NCI-H1105 treated with DMSO at 0.1 percent for 48 hours (cell line): ENCODE measurements at regions not wholly inside any gene's neighbourhood (a gene's known extent, or its start where the extent isn't known, plus 50 kb on each side); places are given as distances from the start of the nearest gene placed in this dataset.
A peak's percentile ranks its signal among the peaks of the same experiment; 100 is the strongest.

Experiments used
- DNase-seq: peaks from one replicate; lab custom pipeline; 2025; lab: John Stamatoyannopoulos, UW

DNA sequence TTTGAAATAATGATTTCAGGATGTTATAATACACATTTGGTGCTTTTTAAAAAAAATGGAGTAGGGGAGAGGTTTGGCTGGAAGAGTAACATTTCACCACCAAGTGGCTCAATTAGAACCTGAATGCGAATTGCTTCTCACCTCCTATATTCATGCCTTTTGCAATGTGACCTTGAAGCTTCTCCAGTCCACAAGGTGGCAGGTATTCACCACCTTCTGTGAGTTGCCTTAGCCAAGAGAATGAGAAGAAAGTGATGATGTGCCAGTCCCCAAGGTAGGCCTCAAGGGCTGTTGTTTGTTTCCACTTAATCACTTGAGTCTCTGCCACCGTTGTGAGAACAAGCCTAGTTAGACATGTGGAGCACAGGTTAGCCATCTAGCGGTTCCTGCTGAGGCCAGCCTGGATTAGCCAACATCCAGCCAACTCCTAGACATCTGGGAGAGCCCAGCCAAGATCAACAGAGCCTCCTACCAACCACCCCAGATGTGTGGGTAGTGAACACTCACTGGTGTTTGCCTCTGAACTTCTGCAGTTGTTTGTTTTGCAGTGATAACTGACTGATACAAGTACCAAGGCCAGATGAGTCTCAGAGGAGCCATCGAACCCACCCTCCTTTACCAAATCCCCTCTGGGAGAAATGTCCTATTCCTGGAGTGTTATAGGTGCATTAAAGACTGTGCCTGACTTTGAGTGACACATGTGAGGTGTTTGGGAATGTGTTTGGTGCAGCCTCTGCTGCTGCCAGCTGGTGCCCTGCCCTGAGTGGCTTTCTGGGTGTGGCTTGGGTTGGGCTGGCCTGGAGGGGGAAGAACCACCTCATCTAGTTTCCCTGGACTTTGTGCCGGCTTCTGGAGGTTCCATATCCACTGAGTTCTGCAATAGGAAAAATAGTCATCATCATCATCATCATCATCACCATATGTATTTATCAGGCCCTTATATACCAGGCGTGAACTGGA, 132.5 kb upstream of the RFLNA start:
- no peak for DNase-seq

DNA sequence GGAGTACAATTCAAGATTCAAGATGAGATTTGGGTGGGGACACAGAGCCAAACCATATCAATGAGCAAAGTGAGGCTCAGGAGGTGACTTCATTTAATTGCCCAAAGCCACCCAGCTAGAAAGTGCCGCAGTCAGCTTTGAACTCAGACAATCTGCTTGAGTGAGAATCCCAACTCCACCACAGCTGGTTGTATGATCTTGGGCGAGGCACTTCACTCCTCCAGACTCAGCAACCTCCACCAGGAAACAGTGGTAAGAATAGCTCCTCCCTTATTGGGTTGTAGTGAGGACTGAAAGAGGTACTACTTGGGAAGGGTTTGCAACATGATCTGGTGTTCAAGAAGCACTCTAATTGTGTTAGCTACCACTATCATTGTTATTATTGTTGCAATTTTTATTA, 129.2 kb upstream of the RFLNA start:
- no peak for DNase-seq

DNA sequence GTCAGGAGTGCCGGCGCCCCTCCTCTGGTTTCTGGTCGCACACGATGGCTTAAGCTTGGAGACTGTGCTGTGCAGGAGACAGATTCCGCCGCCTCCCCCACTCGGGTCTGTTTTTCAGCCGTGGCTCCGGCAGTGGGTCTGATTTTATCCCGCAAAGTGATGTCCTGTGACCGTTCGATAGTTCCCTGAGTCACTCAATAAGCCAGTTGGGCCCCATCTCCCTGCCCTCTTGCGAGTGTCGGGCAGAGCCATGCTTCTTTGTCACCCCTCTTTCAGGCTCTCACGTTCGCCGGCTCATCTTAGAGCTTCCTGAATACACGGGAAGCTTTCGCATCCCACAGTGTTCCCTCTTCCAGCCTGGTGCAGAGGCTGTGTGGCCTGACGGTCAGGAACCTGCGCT, 127.8 kb upstream of the RFLNA start:
- DNase-seq = no peak

DNA sequence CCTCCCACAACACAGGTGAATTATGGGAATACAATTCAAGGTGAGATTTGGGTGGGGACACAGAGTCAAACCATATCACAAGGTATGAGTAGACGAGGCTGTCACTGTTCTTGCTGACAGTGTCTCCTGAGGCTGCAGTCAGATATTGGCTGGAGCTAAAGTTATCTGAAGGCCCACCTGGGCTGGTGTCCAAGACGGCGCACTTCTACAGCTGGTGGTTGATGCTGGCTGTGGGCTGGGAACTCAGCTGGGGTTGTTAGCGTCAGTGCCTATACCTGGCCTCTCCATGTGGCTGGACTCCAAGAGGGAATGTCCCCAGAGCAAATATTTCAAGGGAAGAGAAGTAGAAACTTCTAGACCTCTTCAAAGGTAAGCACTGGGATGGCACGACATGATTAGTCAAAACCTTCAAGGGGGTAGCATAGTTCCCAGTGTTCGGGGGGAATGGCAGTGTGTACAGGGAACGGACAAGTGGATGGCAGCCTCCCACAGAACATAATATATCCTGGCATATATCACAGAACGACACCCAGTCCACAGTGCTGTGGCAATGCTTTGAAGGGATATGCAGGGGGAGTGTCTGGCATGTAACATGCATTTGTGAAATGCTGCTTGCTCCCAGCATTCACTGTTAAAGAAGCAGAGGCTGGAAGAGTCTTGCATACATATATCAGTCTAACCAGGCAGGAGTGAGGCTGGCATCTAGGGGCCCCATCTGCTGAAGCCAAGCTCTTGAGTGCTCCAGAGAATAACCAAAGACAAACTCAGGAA, 126.7 kb upstream of the RFLNA start:
- no peak for DNase-seq

DNA sequence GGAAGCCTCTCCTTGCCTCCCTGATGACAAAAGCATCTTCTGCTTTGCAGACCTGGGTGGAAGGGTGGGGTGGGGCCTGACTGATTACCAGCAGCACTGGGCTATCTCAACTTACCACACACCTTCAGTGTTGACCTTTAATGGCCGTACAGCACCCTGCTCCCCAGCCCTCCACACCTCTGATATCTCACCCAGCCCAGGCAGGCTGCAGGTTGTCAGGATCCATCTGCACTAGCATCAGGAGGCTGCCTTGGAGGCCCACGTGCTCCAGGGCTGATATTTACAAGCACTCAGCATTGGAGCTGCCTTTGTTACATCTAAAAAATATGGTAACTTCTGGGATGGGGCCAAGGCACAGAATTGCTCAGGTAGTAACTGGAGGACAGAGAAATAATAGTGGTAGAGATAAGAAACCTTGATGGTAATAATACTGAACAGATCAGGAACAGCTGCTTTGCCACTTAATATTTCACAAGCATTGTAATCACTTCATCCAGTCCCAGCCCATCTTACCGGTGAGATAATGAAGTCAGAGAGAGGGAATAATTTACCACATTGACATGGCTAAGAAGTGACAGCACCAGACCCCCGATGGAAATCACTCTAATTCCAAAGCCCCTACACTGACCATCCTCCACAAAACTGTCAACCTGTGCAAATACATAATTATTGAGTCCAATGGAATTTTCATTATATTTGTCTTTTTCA, 125.2 kb upstream of the RFLNA start:
- DNase-seq = peak; percentile 23

DNA sequence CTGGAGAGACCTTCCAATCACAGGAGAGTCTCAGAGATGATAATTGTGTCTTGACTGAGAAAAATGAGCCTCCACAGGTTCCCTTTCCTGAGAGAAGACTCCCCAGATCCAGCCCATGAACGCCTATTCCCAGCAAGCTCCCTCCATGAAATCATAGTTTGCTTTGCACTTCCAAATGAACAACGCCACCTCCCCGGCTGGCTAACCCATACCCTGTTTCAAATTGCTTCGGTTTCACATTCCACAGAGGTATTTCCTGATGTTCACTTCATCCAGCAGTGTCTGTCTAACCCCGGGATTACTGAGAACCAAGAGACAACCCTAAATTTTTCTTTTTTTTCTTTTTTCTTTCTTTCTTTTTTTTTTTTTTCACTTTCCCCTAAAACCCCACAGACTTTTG, 124.1 kb upstream of the RFLNA start:
- DNase-seq = no peak

DNA sequence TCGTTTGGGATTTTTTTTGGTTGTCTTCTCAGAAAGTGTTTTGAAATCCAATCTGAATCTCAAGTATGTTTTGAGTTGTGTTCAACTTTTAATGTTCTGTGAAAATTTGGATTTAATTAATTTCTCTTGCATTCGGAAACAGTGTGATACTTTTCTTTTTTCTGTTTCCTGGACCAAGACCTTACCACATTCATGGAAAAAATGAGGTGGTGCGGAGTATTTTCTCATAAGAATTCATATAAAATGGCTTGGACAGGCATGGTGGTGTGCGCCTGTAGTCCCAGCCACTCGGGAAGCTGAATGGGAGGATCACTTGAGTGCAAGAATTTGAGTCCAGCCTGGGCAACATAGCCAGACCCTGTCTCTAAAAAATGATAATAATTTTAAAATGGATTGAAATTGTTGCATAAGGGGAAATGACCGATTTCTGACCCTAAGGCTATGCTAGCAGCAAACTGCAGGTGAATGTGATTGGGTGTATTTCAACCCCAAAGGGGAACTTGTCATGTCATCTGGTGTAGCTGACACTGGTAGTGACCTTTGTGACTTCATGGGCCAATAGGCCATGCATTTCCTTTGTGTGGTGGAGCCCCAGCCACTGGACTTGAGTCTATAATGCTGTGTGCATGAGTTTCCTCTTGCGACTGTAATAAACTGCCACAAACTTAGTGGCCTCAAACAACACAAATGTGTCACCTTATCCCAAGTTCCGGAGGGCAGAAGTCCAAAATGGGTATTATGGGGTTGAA, 123.5 kb upstream of the RFLNA start:
- no peak for DNase-seq

DNA sequence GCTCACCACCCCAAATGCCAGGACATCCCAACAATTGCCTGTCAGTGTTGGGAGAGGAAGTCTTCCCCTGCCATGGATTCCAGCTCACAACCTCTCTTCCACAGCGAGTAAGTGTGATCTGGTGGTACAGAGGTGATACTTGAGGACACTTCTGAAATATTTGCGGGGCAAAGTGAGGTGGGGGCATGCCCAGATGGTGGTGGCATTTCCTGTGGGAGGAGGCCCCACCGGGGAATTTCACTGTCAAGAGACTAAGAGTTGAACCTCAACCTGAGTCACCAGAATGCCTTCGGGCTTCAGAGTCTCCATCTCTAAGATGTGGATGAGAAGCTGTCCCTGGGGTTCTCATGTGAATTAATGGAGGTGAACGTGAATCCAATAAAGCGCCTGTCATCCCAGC, 122.3 kb upstream of the RFLNA start:
- no peak for DNase-seq

DNA sequence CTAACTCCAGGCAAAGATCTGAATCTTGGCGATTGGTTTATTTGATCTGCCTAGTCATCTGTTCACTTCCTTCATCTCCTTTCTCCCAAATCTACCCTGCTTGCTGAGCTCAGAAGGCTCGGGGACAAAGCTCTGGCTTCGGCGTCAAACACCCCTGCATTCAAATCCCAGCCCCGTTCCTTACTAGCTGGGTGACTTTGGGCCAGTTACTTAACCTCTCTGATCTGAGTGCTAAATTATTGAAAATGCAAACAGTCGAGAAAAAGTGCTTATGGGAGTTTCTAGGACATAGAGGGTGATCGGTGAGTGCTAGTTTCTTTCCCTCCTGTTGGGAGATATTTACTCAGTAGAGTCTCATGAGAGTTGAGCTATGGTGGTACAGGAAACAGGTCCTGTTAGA, 121.2 kb upstream of the RFLNA start:
- DNase-seq = no peak

DNA sequence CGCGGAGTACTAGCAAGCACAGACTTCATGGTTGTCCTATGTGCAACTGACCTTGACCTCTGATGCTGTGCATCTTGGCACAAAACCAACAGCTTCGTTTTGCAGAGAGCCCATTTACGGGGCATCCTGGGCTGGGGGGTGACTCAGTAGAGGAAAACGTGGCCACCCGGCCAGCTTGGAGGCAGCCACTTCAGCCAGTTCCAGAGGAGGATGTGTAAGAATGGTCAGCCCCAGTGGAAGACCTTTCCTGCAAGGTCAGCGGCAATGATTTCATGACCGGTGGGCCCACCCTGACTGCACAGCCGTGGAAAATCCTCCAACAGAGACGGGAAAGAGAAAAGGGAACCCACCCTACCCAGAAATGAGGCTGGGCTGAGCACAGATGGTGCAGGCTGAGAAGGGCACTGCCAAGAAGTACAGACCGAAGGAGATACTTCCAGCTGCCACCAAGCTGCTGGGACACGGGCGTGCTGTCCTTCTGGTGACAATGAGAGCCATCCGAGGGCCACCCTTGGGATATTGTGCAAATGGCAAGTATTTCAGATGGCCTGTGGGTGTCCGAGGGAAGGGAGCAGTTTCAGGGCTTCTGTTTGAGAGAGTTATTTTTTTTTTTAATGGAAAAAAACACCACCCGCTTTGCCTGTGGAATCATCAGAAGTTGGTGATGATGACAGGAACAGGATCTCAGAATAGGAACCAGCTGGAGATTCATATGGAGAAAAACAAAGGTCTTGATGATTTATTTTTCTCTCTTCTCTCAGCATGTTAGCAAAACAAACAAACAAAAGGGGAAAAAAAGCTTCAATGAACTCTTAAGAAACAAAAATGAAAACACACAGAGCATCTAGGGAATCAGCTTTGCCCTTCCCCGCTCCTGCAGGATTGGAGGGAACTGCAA, 120.2 kb upstream of the RFLNA start:
- no peak for DNase-seq

DNA sequence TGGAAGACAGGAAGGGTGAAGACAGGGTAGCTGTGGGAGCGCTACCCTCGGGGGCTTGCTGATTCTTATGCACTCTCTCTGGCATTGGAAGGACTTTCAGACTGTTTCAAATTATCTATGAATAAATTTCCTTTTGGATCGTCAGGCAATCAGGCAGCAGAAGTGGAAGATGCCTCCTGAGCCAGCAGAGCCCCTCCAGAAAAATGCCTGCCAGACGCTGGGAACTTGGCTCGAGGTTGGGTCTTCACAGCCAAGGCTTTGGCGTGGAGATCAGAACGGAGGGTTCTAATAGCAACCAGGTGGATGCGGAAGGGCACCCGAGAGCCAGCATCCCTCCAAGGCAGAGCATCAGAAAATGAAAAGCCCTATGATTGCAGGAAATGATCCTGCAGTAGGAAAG, 119.2 kb upstream of the RFLNA start:
- DNase-seq = peak; percentile 30

DNA sequence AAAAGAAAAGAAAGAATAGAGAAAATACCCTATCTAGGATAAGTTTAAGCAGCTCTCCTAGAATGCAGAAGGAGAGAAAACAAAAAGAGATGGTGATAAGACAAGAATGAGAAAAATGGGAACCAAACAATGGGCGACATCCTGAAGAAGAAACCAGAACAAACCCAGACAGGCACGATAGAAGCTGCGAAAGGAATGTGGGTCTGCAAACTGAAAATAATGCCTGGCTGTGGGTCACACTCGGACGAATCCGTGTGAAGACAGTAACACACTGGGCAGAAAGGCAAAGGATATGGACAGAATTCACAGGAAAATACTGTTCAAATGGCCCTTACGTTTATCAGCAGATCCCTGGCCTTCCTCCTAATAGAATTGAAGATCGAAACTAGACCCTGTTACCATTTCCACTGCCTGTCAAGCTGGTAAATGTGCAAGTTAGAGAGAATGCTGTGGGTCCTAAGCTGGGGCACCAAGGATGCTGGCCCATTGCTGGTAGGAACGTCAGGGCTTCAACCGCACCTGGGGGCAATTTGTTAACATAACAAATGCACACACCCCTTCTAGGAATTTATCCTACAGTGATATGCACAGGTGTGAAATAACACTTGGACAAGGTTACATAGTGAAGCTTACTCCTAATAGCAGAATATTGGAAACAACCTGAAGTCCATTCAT, 117.5 kb upstream of the RFLNA start:
- no peak for DNase-seq

DNA sequence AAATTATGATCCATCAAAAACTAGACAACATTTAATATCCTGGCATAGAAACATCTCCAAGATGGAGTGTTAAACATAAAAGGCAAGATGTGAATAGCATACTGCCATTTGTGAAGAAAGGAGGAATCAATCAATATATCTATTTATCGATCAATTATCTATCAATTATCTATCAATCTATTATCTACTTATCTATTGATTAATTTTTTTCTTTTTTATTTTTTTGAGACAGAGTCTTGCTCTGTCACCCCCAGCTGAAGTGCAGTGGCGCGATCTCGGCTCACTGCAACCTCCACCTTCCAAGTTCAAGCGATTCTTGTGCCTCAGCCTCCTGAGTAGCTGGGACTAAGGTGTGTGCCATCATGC, 117.0 kb upstream of the RFLNA start:
- no peak for DNase-seq

DNA sequence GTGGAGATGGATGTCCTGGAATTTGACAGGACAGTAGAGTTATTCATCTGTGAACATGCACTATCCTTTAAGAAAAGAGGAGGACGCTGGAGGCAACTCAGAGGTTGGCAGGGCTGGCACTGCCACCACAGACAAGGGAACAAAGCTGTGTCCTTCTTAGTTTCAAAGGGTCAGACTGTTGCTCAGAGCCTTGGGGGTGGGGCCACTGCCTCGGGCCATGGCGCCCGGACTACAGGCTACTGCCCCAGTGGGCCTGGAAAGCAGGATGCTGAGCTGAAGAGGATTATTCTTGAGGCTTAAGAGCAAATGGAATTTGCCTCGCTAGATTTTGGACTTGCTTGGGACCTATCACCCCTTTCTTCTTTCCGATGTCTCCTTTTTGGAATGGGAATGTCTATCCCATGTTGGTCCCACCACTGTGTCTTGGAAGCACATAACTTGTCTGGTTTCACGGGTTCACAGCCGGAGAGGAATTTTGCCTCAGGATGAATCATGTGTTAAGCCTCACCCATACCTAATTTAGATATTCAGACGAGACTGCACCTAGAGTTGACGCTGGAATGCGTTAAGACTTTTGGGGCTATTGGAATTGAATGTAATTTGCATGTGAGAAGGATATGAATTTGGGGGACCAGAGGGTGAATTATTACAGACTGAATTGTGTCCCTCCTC, 114.8 kb upstream of the RFLNA start:
- no peak for DNase-seq

DNA sequence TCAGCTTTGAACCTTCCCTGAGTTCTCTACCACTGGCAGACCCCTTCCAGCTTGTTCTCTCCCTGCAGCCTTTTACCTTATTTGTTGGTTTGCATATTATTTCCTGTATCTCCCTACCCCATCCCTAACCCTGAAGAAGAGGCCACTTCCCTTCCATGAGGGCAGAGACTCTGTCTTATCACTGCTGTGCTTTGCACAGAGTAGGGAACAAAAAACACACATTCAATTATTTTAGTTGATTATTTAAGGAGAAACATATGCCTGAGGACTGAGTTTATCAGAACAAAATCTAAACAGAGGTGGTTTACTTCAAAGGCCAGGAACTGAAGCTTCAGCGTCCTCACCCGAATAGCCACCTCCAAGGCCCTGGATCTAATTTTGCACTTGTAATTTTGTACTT, 111.7 kb upstream of the RFLNA start:
- no peak for DNase-seq

DNA sequence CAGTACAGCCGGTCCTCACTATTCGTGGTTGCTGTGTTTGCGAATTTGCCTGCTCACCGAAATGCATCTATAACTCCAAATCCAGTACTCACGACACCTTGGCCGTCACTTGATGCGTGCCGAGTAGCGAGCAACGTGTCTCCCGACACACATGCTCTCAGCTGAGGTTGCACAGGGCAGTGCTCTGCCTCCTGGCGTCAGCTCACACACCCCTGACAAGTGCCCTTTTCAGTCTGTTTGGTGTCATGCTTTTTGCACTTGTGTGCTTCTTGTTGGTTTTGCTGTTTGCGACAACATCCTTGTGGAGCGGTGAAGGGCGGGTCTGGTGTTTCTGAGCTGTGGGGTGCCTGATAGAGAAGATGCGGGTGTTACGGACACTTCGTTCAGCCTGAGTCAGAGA, 110.4 kb upstream of the RFLNA start:
- DNase-seq = no peak

DNA sequence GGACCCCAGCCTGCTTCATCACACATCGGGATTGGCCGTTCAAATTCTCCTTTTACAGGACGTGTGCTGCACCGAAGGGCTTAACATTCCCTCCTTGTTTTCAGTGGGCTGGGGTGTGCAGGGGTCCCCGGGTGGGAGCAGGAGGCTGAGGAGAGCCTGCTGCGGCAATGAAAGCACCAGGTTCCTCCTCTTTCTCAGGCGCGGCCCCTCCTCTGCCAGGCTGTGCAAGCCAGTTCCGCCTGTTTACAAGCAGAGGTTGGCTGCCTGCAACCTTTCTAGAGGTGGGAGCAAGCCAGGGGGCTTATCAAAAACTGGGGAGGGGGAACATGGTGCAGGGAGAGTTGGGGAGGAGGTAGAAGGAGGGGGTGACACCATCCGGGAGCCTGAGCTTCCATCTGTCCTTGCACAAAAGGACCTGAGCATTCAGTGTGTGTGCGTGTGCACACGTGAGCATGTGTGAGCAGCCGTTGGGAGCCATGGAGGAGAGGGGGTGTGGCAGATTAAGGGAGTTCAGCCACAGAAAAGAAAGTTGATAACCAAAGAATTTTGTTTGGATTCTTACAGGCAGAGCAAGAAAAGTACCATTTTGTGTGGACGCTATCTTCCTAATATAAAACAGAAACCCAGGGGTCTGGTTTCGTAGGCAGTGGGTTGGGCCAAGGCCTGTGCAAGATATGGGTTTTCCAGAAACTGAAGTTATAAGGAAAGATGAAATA, 108.8 kb upstream of the RFLNA start:
- no peak for DNase-seq

DNA sequence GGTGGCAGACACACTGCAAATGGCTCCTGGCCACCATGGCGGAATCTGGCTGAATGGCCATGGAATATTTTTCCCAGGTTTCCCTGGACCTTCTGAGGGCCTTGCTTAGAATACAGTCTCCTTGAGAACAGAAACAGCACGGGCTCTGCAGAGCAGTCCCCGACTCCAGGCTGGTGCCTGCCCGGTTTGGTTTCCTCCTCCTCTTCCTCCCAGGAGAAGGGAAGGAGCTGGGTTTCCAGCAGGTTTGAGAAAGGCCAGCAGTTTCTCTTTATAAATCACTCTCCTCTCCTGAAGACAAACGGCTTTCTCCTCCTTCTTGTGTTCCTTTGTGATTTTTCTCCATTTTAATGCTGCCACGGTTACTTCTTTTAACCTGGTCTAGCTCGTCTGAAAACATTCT, 106.8 kb upstream of the RFLNA start:
- no peak for DNase-seq
